CD4-positive, alpha-beta T cell treated with Interferon alpha-2 for 1 hour (primary cell): ENCODE measurements at regions not wholly inside any gene's neighbourhood (a gene's known extent, or its start where the extent isn't known, plus 50 kb on each side); places are given as distances from the start of the nearest gene placed in this dataset.
"Not testable (repeated sequence)": the region's sequence is repeated elsewhere in the genome, so short reads cannot be mapped to it uniquely, and the experiment has no call there.

ENCODE experiments used
- DNase-seq, 2 donors: peaks; one replicate each; pipeline ENCODE4 v3.0.0-alpha.2; 2020 to 2022

DNA sequence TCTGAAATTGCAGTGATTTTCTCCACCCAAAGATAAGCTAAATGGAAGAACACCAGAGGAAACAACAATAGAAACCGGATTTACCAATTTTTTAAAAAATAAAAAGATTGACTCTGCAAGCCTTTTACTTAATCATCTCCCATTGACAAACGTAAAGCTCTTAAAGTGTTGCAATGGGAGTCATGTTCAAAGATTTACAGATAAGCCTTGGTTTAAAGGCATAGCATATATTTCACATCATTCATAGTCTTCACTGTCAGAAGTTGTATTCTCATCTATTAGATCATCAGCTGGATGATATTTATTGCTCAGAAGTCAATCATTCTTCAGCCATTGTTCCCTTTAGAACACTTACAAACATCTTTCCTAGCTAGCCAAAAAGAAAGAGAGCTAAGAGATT is 397.6 kb downstream of the GBE1 start:
- no peak for DNase-seq

DNA sequence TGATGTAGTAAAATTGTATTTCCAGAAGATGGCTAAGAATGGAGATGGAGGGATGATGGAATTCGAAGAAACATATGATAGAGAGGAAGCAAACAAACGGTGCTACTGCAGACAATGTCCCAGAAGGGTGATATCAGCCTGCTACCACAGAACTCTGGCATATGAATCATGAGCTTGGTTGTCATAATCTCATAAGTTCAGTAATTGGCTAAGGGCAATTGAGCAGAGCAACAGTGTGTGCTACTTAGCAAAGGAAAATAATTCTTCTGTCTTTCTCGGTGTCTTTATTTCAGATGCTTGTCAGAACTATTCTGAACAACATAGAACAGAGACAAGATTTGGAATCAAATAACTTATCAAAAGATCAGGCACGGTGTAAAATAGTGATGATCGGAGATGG is 407.3 kb downstream of the GBE1 start:
- DNase-seq = no peak

DNA sequence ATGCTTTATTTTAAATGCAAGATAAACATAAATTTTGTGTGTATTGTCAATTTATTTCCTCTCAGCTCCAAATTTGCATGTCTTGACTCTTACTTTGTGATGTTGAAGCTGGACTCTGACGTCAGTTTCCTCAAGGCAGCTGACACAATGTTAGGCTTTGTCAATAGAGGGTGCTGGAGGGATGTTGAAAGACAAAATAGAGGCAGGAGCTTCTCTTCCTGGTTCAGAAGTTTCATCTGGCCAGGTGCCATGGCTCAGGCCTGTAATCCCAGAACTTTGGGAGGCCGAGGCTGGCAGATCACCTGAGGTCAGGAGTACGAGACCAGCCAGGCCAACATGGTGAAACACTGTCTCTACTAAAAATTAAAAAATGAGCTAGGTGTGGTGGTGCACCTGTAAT is 408.6 kb downstream of the GBE1 start:
- DNase-seq = no peak

DNA sequence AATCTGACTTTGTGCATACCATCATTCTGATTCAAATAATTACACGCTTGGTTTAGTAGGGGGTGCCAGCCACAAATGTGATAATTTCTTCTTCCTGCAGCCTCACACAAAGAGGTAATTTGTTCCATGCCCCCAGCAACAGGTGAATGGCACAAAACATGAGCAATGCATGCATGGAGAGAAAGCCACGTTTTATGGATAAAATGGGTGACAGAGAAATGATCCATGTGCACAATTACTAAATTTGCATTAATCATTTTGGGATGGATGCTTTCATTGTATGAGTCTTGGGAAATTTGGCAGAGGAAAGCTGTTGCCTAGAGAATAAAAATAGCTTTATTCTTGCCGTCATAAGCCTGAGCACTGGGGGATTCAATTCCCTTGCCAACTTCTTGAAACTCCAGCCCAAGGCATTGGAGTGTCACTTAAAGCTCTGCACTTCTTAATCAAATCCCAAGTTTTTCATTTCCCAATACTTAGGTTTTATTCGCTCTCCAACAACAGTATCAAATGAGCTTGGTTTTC is 411.6 kb downstream of the GBE1 start:
- no peak for DNase-seq

DNA sequence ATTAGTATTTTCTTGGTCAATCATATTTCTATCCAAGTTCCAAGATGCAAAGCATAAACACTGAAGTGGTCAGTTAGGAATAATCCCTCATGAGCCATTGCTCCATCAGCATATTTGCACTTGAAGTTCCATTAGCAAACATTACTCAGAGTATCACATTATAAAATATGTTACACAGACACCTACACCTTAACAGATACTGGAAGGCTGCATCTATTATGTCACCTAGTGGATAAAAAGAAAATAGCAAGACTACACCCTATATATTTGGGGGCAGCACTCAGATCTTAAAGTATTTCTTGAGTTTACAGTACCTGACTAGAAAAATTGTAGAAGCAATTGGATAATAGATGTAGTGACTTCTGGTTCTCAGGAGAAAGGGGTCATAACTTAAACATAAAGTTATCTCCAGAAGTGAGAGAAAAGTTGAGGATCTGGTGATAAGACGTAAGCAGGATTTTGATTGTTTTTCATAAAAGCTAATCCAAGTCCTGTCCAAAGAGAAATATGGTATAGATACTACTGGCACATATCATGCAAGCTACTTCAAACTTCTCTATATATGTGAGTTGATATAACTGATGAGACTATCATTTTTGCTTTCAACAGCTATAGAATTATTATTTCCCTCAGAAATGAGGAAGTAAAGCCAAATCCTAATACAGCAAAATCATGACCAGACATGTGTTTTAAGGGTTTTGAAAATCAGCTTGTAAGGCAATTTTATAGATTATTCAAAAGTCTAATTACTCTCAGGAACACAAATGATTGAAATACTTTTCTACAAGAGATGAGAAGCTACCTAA is 422.2 kb downstream of the GBE1 start:
- DNase-seq = no peak

DNA sequence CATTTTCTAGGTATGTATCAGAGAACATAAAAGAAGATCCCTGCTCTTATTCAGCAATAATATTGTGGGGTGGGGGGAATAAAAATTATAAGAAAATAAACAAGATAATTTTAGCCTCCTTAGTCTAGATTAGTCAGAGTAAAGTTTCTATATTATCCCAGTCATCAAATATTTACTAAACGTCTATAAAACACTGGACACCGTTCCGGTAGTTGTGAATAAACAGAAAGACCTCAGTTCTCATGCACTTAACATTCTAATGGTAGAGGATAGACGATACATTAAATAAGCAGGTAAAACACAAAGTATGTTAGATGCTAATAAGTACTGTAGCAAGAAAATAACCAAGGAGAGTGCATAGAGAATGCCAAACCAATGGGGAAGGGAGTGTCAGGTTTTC is 425.0 kb downstream of the GBE1 start:
- no peak for DNase-seq

DNA sequence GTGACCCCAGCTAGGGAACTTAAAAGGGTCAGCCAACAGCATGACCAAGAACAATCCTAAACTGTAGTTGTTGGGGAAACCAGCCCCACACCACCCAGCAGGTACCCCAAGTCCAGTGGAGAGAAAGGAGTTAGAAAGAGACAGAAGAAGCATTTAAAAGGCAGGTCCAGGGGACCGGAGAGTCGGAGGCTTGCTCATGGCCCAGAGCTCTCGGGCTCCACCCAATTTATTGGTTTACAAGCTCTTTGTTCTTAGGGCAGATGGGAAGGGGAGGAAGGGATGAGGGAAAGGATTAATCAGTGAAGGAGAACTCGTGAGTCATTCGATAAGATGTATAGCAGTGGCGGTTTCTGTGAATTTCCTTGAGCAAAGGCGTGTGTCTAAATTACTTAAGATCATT is 431.6 kb downstream of the GBE1 start:
- not testable (repeated sequence) for DNase-seq

DNA sequence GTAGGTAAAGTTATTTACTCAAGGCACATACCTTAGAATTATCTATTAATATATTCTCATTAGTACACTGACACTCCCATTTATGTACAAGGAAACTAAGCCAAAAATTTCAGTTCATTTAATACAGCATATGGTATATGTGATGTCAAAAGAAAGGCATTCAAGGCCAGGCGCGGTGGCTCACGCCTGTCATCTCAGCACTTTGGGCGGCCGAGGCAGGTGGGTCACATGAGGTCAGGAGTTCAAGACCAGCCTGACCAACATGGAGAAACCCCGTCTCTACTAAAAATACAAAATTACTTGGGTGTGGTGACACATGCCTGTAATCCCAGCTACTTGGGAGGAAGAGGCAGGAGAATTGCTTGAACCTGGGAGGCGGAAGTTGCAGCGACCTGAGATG is 435.2 kb downstream of the GBE1 start:
- no peak for DNase-seq

DNA sequence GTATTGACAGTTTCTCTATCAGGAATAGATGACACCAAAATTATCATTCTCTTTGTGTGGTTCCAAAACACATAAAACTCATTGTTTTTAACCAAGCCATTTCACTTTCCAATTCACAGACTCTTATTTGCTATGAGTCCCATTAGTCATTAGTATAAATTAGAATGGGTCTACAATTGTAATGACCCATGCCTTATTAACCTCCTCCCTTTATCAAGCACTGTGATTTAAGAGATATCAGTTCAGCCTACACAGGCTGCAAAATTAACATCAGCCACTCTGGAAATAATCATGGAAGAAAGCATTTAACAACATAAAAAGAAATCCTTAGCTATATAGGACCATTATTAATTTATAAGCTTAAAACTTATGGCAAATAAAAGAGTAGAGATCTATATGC is 440.6 kb downstream of the GBE1 start:
- no peak for DNase-seq

DNA sequence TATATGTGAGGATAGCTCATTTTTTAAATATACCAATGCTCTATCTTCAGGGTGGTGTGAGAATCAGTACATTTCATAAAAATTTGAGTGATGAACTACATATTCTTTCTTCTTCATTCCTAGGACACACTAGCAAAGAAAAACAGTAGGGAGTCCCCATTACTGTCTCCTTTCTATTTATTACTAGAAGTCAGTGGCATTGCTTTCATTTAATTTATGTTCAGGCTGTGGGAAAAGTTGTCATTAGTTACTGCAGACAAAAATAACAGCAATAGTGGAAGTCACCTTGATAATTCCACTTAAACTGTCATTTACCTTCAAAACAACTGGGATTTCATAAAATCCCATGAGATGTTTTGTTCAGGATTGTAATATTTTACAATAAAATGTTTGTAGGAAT is 446.4 kb downstream of the GBE1 start:
- no peak for DNase-seq

DNA sequence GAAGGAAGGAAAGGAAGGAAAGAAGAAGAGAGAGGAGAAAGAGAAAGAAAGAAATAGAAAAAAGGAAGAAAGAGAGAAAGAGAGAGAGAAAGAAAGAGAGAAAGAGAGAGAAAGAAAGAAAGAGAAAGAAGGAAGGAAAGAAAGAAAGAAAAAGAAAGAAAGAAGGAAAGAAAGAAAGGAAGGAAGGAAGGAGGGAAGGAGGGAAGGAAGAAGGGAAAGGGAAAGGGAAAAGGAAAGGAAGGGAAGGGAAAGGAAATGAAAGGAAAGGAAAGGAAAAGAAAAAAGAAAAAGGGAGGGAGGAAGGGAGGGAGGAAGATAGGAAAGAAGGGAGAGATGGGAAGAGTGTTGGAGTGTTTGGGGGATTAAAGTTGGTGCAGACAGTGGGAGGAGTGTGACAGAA is 450.1 kb downstream of the GBE1 start:
- DNase-seq = no peak

DNA sequence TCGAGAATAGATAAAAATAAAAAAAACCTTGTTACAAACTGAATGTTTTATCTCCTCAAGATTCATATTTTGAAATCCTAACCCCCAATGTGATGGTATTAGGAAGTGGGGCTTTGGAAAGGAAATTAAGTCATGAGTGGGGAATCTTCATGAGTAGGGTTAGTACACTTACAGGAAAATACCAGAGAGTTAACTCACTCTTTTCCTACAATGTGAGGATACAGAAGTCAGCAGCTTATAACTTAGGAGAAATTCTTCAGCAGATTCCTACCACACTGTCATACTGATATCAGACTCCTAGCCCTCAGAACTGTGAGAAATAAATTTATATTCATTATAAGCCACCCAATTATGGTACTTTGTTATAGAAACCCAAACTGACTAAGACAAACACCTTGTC is 453.1 kb downstream of the GBE1 start:
- DNase-seq = no peak

DNA sequence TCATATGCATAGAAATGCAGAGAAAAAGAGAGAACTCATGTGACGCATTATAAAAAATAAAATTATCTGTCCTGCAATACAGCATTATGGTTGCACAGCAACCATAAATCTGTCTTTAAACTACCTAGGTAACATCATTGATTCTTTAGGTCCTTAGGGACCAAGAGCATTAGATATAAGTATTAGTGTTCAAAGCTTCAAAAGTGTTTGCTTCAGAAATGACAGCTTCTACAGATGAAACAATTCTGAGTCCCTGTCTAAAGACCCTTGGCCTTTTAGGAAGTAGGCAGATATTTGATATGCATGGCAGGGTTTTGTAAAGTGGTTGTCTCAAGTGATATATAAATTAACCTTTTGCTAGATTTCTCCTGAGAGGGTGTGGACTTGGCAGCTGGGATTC is 454.2 kb downstream of the GBE1 start:
- no peak for DNase-seq

DNA sequence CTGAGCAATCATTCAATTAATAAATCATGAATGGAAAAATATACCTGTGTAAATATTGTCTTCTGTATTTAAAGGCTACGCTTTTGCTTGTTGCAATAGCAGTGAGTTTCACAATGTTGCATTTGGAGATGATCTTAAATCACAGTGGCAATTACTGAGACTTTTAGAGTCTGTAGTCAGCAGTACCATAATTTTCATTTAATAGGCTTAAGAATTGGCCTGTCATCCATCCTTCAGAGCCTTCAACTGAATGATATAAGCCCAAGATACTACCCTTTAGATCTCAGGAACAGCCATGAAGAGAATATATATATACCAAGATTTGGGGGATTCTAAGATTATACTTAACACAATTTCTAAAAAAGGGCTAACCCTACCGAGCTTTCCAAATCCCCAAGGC is 458.1 kb downstream of the GBE1 start:
- no peak for DNase-seq

DNA sequence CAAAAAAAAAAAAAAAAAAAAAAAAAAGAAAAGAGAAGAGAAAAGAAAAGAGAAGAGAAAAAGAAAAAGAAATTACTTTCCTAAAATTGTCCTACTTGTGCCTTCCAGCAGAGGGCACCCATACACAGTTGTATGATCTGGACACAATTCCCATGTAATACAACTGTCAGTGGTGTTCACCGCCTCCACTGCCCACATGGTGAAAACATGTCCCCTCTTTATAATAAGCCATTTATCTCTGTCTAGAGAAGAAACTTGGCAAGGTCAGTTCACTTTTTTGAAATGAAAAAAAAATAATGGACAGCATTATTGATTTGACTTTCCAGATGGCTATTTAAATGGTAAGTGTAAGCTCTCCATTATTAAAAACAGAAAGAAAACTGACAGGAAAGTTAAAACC is 459.4 kb downstream of the GBE1 start:
- DNase-seq = no peak

DNA sequence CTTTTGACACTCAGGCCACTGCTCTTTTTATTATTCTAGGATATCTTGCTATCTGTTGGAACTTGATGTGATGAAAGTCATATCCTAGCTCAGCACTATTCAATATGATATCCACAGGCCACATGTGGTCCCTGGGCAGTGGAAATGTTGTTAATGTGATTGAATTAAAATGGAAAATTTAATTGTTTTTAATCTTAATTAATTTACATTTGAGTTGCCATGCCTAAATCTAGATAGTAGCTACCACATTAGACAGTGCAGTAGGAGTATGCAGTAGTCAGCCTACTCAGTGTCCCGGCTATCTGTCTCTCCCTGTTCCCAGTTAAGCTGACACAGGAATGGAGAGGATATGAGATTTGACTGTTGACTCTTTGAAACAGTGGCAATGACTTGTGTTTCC is 460.2 kb downstream of the GBE1 start:
- DNase-seq = no peak

DNA sequence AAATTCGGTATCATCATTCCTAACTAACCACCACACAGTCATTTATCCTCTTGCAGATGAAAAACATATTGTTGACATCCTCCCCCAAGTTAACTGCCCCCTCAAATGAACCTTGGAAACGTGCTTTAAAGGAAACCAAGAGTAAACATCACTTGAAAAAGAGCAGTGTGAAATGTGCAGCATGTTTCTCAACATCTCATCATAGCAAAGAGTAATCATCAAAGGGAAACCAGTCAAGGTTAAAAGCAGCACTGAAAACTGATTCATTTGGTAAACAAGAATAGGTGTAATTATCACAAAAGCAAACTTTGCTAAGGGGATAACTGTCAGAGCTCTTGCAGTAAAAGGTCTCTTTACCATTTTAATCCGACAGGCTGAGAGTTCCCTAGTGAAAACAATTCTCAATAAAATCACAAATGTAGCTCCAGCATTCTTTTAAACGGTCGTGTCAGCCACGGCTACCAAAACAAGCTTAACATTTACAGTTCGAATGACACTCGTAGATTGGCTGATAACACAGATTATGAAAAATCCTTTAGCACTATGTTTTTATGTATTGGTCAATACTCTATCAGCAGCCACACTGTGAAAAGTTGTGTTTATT is 461.0 kb downstream of the GBE1 start:
- no peak for DNase-seq

DNA sequence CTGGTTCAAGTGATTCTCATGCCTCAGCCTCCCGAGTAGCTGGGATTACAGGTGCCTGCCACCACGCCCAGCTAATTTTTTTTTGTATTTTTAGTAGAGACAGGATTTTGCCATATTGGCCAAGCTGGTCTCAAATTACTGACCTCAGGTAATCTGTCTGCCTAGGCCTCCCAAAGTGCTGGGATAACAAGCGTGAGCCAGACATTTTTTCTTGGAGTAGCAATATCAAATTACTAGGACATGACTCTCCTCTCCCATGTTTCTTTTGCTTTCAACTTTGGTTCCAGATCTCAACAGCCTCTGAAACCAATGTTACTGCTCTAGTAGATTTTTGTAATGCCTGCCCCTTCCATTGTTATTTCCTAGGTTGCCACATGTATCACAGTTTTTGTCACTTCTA is 462.0 kb downstream of the GBE1 start:
- DNase-seq = no peak

DNA sequence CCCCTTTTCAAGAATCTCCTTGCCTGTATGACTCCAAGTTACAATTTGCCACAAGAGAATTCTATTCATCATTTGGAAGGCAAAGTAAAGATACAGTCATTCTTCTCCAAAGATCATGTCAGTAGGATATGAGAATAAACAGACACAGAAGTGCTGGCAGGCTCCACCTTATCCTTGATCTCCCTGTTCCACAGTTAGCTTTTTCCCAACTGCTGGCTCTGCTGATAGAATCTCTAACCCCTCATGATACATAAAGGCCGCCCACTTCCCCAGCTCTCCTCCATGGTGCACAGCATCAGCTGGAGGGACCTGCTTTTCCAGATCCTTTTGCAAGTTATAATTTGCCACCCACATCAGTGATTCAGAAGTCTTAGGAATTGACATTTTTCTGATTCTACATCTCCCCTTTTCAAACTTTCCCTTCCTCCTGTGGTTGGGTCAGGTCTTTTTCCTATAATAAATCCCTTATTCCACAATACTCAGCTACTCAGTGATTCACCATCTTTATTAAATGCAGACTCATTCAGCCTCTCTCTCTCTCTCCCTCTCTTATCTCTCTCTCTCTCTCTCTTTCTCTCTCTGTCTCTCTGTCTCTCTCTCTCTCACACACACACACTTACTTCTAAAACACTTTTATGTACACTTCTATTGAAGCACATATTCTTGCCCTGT is 465.4 kb downstream of the GBE1 start:
- DNase-seq = no peak

DNA sequence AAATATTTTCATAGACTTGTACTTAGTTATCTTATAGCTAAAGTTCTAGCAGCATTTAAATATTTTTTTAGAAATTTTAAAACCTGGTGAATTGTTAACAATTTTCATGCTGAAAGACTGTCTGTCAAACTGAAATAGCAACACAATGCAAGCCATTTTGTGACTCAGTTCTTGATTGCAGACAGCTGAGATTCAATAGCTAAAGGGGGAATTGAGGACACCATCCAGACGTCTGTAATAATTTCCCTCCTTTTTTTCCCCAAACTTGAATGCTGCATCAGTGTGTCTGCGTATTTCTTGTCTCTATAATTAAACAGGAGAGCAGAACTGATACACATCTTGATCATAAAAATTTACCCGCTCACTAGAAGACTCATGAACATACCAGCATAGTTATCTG is 468.3 kb downstream of the GBE1 start:
- no peak for DNase-seq

DNA sequence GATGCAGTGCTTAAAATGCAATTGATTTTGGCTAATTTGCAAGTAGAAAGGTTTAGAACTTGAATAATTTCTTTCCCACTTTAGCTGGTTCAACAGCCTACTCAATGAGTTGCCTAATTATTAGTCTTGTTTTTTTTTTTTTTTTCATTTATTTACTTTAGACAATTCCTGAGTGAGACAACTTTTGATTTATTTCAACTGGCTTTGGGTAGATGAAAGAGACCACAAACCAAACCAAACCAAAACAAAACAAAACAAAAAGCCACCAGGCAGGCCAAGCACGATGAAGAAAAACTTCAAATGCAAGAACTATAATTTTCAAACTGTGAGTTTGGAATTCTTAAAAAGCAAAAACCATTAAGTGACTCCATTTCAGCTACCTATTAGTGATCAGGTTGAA is 469.9 kb downstream of the GBE1 start:
- DNase-seq = no peak

DNA sequence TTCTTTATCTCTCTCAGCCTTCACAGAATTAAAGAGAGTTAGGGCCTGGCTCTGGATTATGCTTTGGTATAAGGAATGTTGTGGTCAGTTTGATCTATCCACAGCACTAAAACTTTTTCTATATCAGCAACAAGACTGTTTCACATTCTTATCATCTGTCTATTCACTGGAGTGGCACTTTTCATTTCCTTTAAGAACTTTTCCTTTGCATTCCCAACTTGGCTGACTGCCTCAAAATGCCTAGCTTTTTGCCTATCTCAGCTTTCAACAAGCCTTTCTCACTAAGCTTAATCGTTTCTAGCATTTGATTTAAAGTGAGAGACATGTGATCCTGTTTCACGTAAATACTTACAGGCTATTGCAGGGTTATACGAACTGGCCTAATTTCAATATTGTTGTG is 471.8 kb downstream of the GBE1 start:
- DNase-seq = no peak

DNA sequence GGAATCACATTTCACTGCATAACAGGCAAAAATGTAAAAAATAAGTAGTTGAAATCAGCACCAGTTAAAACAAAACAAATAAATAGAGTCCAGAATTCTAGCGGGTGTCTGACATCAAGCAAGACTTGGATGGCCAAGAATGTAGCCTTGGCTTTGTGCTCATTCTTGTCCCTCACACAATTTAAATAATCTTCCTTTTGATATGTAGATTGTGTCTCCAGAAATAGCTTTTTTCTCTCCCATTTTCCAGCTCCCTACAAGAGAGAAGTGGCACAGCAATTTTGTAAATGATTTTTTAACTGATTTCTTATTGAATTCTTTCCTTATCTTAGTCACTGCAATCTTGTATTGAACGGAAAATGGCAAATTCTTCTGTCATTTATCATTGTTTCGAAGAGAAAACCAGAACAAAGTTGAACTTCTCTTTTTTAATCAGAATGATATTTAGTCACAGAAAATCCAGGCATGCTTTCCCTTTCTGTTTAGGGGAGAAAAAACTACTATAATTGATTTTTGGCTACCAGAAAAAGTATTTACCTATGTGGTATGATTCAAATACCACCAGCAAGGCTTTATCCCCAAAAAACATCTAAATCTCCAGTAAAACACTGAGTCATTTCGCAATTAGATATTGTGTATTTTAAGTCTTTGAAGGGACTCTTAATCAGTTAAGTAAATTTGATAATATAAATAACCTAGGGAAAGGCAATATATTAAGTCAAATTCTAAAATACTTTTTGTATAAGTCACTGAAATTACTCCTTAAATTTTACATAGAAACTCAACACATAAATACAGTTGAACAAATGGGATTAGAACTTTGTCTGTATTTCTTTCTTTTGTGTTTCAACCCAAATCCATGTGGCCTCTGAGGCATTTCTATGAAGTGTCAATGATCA is 481.7 kb downstream of the GBE1 start:
- no peak for DNase-seq
